Epithelial cell of esophagus (primary cell): ENCODE measurements at regions not wholly inside any gene's neighbourhood (a gene's known extent, or its start where the extent isn't known, plus 50 kb on each side); places are given as distances from the start of the nearest gene placed in this dataset.

Experiments
- DNase-seq: peaks from one replicate; pipeline ENCODE4 v3.0.0; 2010; ENCODE audit warnings: low read depth
- H3K4me3 ChIP-seq: 2 replicates; pipeline ENCODE4 v1.5.1; 2011; ENCODE audit warnings: mild to moderate bottlenecking, low read length, control low read depth
- CTCF ChIP-seq: IDR thresholded peaks from 2 replicates; pipeline ENCODE4 v1.5.1; 2011; ENCODE audit warnings: low read depth, mild to moderate bottlenecking, low read length, control low read depth, inconsistent platforms; ENCODE audit not compliant: insufficient read depth; ENCODE audit errors: missing control alignments

GRCh38 chr16:85188822-85189672, 76.8 kb upstream of the CIBAR2 start:
- TF ChIP-seq CTCF: no peak
- DNase-seq: no peak
- no peak overlapping the region for H3K4me3 ChIP-seq

GRCh38 chr16:85190572-85190971, 78.3 kb upstream of the CIBAR2 start:
- TF ChIP-seq CTCF: no peak
- DNase-seq: no peak
- no peak overlapping the region for H3K4me3 ChIP-seq

- no peak overlapping the region for H3K4me3 ChIP-seq
- DNase-seq: no peak
- no peak for TF ChIP-seq CTCF
Observed at GRCh38 chr16:85191341-85191965, 79.2 kb upstream of the CIBAR2 start.

- H3K4me3 ChIP-seq: no peak overlapping the region
Observed at GRCh38 chr16:85192238-85193114, 80.2 kb upstream of the CIBAR2 start.

GRCh38 chr16:85193115-85193493, 80.8 kb upstream of the CIBAR2 start:
- no peak for DNase-seq
- no peak for TF ChIP-seq CTCF
- no peak overlapping the region for H3K4me3 ChIP-seq

More at GRCh38 chr16:85192238-85193114, 80.2 kb upstream of the CIBAR2 start:
- TF ChIP-seq CTCF: no peak
- DNase-seq: peak; percentile 68

GRCh38 chr16:85193876-85194275, 81.6 kb upstream of the CIBAR2 start:
- no peak for TF ChIP-seq CTCF
- no peak for DNase-seq
- no peak overlapping the region for H3K4me3 ChIP-seq
